Prostate gland (tissue), 2 donors: ENCODE measurements at regions not wholly inside any gene's neighbourhood (a gene's known extent, or its start where the extent isn't known, plus 50 kb on each side); places are given as distances from the start of the nearest gene placed in this dataset.

Experiments used
- DNase-seq: peaks from one replicate; pipeline ENCODE4 v3.0.0-alpha.2; 2019; ENCODE audit warnings: low spot score
- H3K27ac ChIP-seq, 2 donors: fragments of 200-600 bp; sonication (generic); 2 replicates each; pipeline ENCODE4 v1.5.1; 2017 to 2019
- H3K27me3 ChIP-seq: fragments of 200-600 bp; sonication (generic); replicated peaks from 2 replicates; pipeline ENCODE4 v1.5.1; 2019; ENCODE audit not compliant: insufficient read depth
- H3K36me3 ChIP-seq, 2 donors: fragments of 200-600 bp; sonication (generic); 1 replicate in 1 of 2; 2 replicates in 1 of 2; pipeline versions ENCODE4 v1.5.1 to v1.8.1; 2017 to 2019
- H3K4me1 ChIP-seq: fragments of 200-600 bp; sonication (generic); replicated peaks from 2 replicates; pipeline ENCODE4 v1.5.1; 2019
- H3K4me3 ChIP-seq, 2 donors: fragments of 200-600 bp; sonication (generic); 2 replicates each; pipeline ENCODE4 v1.5.1; 2017 to 2019
- H3K9me3 ChIP-seq: fragments of 200-600 bp; sonication (generic); 2 replicates; pipeline ENCODE4 v1.5.1; 2017
- CTCF ChIP-seq, 4 experiments: fragments of 200-600 bp in 2 of 4; fragments of 450-650 bp in 2 of 4; sonication (generic) in 2 of 4; IDR thresholded peaks; 1 replicate in 3 of 4; 2 replicates in 1 of 4; pipeline ENCODE4 v1.5.1; 2016 to 2019; ENCODE audit warnings: antibody characterized with exemption in 4 of 4, mild to moderate bottlenecking in 2 of 4, moderate library complexity in 2 of 4
- POLR2A ChIP-seq: fragments of 450-650 bp; IDR thresholded peaks from one replicate; pipeline ENCODE4 v1.6.1; 2016; ENCODE audit warnings: antibody characterized with exemption, mild to moderate bottlenecking
- POLR2AphosphoS5 ChIP-seq: sonication (generic); formaldehyde crosslinking; IDR thresholded peaks from one replicate; pipeline ENCODE4 v1.6.1; 2017; ENCODE audit warnings: antibody characterized with exemption
- WGBS: methylation state at CpG from one replicate; pipeline ENCODE4 v1.1.5; 2018; 5-methylcytosine and 5-hydroxymethylcytosine counted together
- intact Hi-C: fragments of 100-400 bp; cut with DNase I; formaldehyde crosslinking; loops from one replicate; pipeline ENCODE4 v1.14.2; 2022

DNA sequence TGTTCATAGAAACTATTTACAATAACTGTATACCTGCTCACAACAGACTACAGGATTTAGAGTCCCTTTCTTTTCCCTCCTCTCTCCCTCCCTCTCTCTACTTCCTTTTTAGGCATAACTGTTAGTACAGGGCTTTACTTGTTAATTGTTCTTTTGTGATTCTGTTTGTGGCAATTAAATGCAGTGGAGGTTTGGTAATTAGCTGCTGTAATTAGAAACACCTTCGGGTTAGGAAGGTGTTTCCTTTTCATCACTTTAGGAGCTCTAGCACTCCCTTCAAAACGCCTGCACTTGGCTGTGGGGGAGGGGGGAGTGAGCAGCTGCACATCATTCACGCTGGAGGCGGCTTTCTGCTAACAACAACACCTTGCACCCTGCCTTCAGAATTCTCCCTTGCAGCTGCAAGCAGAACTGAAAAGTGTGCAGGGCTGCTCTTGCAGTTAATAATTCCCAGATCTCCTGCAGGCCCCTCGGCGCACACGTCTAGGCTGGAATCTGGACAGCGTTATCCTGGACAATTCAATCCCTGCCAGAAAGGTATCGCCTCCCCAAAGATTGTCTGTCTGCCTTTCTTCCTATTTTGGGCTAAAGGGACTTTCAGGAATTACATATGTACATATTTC lies 242.6 kb upstream of the RGMA start:
- no peak for TF ChIP-seq POLR2AphosphoS5
- no peak for TF ChIP-seq CTCF (IDR thresholded peaks at IDR 0.05)
- H3K4me3 ChIP-seq: no peak overlapping the region
- no peaks in the 10 kb centered on the region for H3K36me3 ChIP-seq
- H3K27me3 ChIP-seq: no peaks in the 10 kb centered on the region
- 29% methylated on average over 9 of the region's 9 CpGs for WGBS
- H3K9me3 ChIP-seq: no peaks in the 10 kb centered on the region
- H3K4me1 ChIP-seq: no peaks in the 10 kb centered on the region
- intact Hi-C loops: no loop called here
- DNase-seq: no peak
- no peak overlapping the region for H3K27ac ChIP-seq

DNA sequence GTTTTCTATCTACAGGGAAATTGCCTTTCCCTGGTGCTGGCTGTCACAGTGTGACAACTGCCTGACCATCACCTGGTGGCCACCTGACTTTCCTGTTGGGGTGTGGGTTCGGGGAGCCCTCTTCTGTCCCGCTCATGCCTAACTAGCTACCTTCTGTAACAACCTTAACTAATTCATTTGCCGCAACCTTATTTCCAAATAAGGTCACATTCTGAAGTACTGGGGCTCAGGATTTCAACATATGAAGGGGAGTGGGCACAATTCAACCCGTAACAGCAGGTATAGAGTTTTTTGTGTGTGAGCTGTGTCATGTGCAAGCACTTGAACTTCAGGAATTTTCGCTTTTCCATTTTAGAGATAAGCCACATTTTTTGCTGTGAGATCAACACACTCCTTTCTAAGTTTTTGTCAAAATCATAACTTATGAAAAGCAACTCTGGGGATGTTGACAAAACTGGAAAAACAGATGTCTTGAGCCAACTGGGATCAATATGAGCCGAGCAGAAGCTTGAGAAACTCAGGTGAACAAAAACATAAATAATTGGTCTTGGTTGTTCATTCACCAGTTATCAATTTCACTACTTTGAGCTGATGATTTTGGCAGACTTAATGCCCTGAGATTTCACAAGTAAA lies 242.0 kb upstream of the RGMA start:
- Histone ChIP-seq H3K4me1 (no peaks in the 10 kb centered on the region), H3K27me3 (no peaks in the 10 kb centered on the region), H3K27ac (no peak overlapping the region), H3K4me3 (no peak overlapping the region), H3K9me3 (no peaks in the 10 kb centered on the region), H3K36me3 (no peaks in the 10 kb centered on the region)
- intact Hi-C loops: no loop called here
- 90% methylated on average over 6 of the region's 6 CpGs for WGBS
- TF ChIP-seq POLR2A (no peak), POLR2AphosphoS5 (no peak), CTCF (IDR thresholded peaks at IDR 0.05) (no peak)
- no peak for DNase-seq

DNA sequence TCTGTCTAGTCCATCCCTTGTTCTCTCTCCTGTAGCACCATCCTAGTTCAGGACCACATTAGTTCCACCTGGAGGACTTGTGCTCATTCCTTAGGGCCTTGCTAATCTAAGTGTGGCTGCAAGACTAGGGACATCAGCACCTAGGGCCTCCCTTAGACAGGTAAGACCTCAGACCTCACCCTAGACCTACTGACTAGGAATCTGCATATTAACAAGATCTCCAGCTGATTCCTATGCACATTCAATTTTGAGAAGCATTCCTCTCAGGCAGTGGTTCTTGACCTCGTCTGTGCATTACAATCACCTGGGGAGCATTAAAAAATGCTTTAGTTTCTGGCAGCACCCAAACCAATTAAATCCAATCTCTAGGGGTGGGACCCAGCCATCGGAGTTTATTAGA lies 238.4 kb upstream of the RGMA start:
- intact Hi-C loops: no loop called here
- no peaks in the 10 kb centered on the region for H3K9me3 ChIP-seq
- no peak overlapping the region for H3K4me3 ChIP-seq
- TF ChIP-seq CTCF (IDR thresholded peaks at IDR 0.05) (no peak), POLR2A (no peak), POLR2AphosphoS5 (no peak)
- no peak overlapping the region for H3K27ac ChIP-seq
- H3K27me3 ChIP-seq: no peaks in the 10 kb centered on the region
- no peaks in the 10 kb centered on the region for H3K36me3 ChIP-seq
- no peaks in the 10 kb centered on the region for H3K4me1 ChIP-seq
- WGBS: 49% methylated on average over 2 of the region's 2 CpGs
- no peak for DNase-seq

GRCh38 chr15:93324186-93324975 lies 235.4 kb upstream of the RGMA start:
- Histone ChIP-seq H3K27ac (no peak overlapping the region), H3K27me3 (no peaks in the 10 kb centered on the region), H3K9me3 (no peaks in the 10 kb centered on the region), H3K4me1 (no peaks in the 10 kb centered on the region), H3K4me3 (no peak overlapping the region), H3K36me3 (no peaks in the 10 kb centered on the region)
- DNase-seq: no peak
- TF ChIP-seq POLR2AphosphoS5 (no peak), POLR2A (no peak), CTCF (IDR thresholded peaks at IDR 0.05) (no peak)
- 69% methylated on average over 5 of the region's 5 CpGs for WGBS
- intact Hi-C loops: no loop called here
